Type B pancreatic cell (in vitro differentiated cells): ENCODE measurements at regions not wholly inside any gene's neighbourhood (a gene's known extent, or its start where the extent isn't known, plus 50 kb on each side); places are given as distances from the start of the nearest gene placed in this dataset.
"Not testable (repeated sequence)": the region's sequence is repeated elsewhere in the genome, so short reads cannot be mapped to it uniquely, and the experiment has no call there.

Source experiments
- DNase-seq: peaks from one replicate; pipeline ENCODE4 v3.0.0; 2021; ENCODE audit warnings: mixed read lengths; ENCODE audit not compliant: unreplicated experiment; ENCODE audit errors: extremely low spot score
- H3K27ac Mint-ChIP-seq: 2 replicates; pipeline ENCODE4 v1.8.0; 2021; ENCODE audit warnings: mild to moderate bottlenecking, mixed read lengths
- H3K27me3 Mint-ChIP-seq: 2 replicates; pipeline ENCODE4 v1.8.0; 2021; ENCODE audit warnings: mixed read lengths
- H3K36me3 Mint-ChIP-seq: 2 replicates; pipeline ENCODE4 v1.8.0; 2021; ENCODE audit warnings: mixed read lengths
- H3K4me1 Mint-ChIP-seq: one replicate; pipeline ENCODE4 v1.8.0; 2021; ENCODE audit warnings: mixed read lengths; ENCODE audit not compliant: unreplicated experiment
- H3K4me3 Mint-ChIP-seq: 2 replicates; pipeline ENCODE4 v1.8.0; 2021; ENCODE audit warnings: mild to moderate bottlenecking, mixed read lengths
- H3K9me3 Mint-ChIP-seq: 2 replicates; pipeline ENCODE4 v1.8.0; 2021; ENCODE audit warnings: mixed read lengths
- TF ChIP-seq, protein P1 (sequence below): fragments of 200-600 bp; sonication (generic); conservative IDR thresholded peaks from 2 replicates; pipeline ENCODE4 v1.5.0; 2021; ENCODE audit warnings: antibody characterized with exemption, mild to moderate bottlenecking

GRCh38 chr13:72552731-72553130 lies 174.7 kb downstream of the MZT1 start:
- H3K27ac Mint-ChIP-seq, result no peak overlapping the region
- TF ChIP-seq, protein P1, sequence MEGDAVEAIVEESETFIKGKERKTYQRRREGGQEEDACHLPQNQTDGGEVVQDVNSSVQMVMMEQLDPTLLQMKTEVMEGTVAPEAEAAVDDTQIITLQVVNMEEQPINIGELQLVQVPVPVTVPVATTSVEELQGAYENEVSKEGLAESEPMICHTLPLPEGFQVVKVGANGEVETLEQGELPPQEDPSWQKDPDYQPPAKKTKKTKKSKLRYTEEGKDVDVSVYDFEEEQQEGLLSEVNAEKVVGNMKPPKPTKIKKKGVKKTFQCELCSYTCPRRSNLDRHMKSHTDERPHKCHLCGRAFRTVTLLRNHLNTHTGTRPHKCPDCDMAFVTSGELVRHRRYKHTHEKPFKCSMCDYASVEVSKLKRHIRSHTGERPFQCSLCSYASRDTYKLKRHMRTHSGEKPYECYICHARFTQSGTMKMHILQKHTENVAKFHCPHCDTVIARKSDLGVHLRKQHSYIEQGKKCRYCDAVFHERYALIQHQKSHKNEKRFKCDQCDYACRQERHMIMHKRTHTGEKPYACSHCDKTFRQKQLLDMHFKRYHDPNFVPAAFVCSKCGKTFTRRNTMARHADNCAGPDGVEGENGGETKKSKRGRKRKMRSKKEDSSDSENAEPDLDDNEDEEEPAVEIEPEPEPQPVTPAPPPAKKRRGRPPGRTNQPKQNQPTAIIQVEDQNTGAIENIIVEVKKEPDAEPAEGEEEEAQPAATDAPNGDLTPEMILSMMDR, result no peak
- H3K27me3 Mint-ChIP-seq, result no peaks in the 10 kb centered on the region
- H3K4me1 Mint-ChIP-seq, result no peaks in the 10 kb centered on the region
- H3K4me3 Mint-ChIP-seq, result no peak overlapping the region
- peaks cover 5% of the 10 kb centered on the region for H3K9me3 Mint-ChIP-seq
- H3K36me3 Mint-ChIP-seq, result no peaks in the 10 kb centered on the region
- no peak for DNase-seq

GRCh38 chr13:72545895-72546294 lies 181.5 kb downstream of the MZT1 start:
- not testable (repeated sequence) for H3K4me1 Mint-ChIP-seq, H3K36me3 Mint-ChIP-seq, H3K9me3 Mint-ChIP-seq, DNase-seq, H3K4me3 Mint-ChIP-seq, H3K27ac Mint-ChIP-seq, H3K27me3 Mint-ChIP-seq
- TF ChIP-seq, protein P1, result peak; percentile 28

DNA sequence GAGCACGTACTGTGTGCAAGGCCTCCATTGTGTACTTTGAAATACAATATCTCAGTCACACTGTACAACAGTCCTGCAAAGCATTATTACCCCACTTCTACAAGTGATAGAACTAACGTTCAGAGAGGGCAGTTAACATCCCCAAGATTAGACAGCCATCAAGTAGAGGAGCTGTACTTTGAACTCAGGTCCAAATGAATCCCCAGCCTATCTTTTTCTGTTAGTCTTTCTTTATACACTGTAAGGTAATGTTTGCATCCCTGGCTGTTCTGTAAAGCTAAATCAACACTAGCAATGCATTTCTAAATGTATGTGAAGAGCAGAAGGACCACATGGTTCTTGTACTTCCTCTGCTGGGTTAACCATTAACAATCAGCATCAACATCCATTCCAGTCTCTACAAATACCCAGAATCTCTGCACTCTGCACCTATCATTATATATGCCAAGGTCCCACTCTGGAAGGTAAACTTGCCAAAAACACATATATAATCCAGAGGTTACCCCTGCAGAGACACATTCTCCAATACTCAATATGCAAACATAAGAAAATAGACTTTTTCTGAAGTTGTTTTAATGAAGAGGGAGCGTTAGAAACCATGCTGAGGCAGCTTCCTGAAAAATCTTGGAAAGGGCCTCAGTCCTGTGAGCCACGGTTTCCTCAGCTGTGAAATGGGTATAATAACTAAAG lies 182.3 kb downstream of the MZT1 start:
- no peak for DNase-seq
- Mint-ChIP-seq H3K4me3 (no peak overlapping the region), H3K27ac (no peak overlapping the region), H3K4me1 (no peaks in the 10 kb centered on the region), H3K27me3 (peaks cover 6% of the 10 kb centered on the region), H3K9me3 (no peaks in the 10 kb centered on the region), H3K36me3 (no peaks in the 10 kb centered on the region)
- TF ChIP-seq, protein P1, result no peak

DNA sequence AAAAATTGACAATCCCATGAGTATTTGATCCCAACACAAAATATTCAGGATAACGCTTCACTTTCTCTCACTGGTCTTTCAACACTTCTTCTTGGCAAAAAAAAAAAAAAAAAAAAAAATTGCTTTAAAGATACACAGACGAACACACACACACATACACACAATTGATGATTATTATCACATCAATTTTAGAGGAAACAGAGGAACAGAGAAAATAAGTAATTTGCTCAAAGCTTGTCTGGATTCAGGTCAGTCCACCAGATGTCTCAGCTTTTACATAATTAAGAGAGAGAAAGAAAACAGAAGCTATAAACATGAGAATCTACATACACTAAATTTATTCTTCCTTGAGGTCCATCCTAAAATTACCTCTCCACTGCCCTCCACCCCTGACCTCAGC lies 183.4 kb downstream of the MZT1 start:
- no peak overlapping the region for H3K27ac Mint-ChIP-seq
- H3K4me3 Mint-ChIP-seq, result no peak overlapping the region
- H3K4me1 Mint-ChIP-seq, result no peaks in the 10 kb centered on the region
- peaks cover 8% of the 10 kb centered on the region for H3K27me3 Mint-ChIP-seq
- DNase-seq, result no peak
- H3K9me3 Mint-ChIP-seq, result no peaks in the 10 kb centered on the region
- H3K36me3 Mint-ChIP-seq, result no peaks in the 10 kb centered on the region
- TF ChIP-seq, protein P1, result no peak

- DNase-seq, result no peak
- H3K27ac Mint-ChIP-seq, result no peak overlapping the region
- H3K36me3 Mint-ChIP-seq, result no peaks in the 10 kb centered on the region
- TF ChIP-seq, protein P1, result no peak
- H3K4me3 Mint-ChIP-seq, result no peak overlapping the region
- H3K27me3 Mint-ChIP-seq, result peaks cover 13% of the 10 kb centered on the region
- no peaks in the 10 kb centered on the region for H3K4me1 Mint-ChIP-seq
- H3K9me3 Mint-ChIP-seq, result no peaks in the 10 kb centered on the region
These were observed 185.2 kb downstream of the MZT1 start for GRCh38 chr13:72542241-72542640.
